Osteocyte (in vitro differentiated cells): ENCODE measurements at regions not wholly inside any gene's neighbourhood (a gene's known extent, or its start where the extent isn't known, plus 50 kb on each side); places are given as distances from the start of the nearest gene placed in this dataset.

Source experiments
- DNase-seq: peaks from one replicate; pipeline ENCODE4 v3.0.0; 2021; ENCODE audit warnings: mixed read lengths; ENCODE audit not compliant: unreplicated experiment; ENCODE audit errors: extremely low spot score
- H3K27ac Mint-ChIP-seq: one replicate; pipeline ENCODE4 v1.8.0; 2021; ENCODE audit warnings: mild to moderate bottlenecking, mixed read lengths; ENCODE audit not compliant: unreplicated experiment
- H3K27me3 Mint-ChIP-seq: one replicate; pipeline ENCODE4 v1.8.0; 2021; ENCODE audit warnings: mixed read lengths; ENCODE audit not compliant: unreplicated experiment
- H3K36me3 Mint-ChIP-seq: one replicate; pipeline ENCODE4 v1.8.0; 2021; ENCODE audit warnings: mixed read lengths; ENCODE audit not compliant: unreplicated experiment
- H3K4me1 Mint-ChIP-seq: one replicate; pipeline ENCODE4 v1.8.0; 2021; ENCODE audit warnings: mixed read lengths; ENCODE audit not compliant: unreplicated experiment
- H3K4me3 Mint-ChIP-seq: one replicate; pipeline ENCODE4 v1.8.0; 2021; ENCODE audit warnings: mild to moderate bottlenecking, moderate library complexity, mixed read lengths; ENCODE audit not compliant: unreplicated experiment
- H3K9me3 Mint-ChIP-seq: one replicate; pipeline ENCODE4 v1.8.0; 2021; ENCODE audit warnings: mixed read lengths; ENCODE audit not compliant: unreplicated experiment
- TF ChIP-seq, protein P1 (sequence below): fragments of 200-600 bp; sonication (generic); IDR thresholded peaks from 2 replicates; pipeline ENCODE4 v1.5.0; 2021; ENCODE audit warnings: antibody characterized with exemption, mild to moderate bottlenecking, moderate library complexity

DNA sequence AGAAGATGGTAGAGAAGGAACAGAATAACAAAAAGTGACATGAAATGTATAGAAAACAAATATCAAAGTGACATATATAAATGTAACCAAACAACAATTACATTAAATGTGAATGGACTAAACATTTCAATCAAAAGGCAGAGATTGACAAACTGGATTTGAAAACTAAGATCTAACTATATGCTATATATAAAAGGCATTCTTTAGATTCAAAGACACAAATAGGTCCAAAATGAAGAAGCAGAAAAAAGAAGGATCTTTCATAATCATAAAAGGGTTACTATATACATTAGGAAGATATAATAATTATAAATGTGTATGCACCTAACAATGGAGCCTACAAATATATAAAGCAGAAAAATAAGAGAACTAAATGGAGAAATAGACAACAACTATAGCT, 183.7 kb downstream of the METTL4 start:
- Mint-ChIP-seq H3K4me3 (no peak overlapping the region), H3K9me3 (peaks cover 4% of the 10 kb centered on the region), H3K27ac (no peak overlapping the region), H3K36me3 (no peaks in the 10 kb centered on the region), H3K27me3 (peaks cover 3% of the 10 kb centered on the region), H3K4me1 (no peaks in the 10 kb centered on the region)
- no peak for DNase-seq
- TF ChIP-seq, protein P1, sequence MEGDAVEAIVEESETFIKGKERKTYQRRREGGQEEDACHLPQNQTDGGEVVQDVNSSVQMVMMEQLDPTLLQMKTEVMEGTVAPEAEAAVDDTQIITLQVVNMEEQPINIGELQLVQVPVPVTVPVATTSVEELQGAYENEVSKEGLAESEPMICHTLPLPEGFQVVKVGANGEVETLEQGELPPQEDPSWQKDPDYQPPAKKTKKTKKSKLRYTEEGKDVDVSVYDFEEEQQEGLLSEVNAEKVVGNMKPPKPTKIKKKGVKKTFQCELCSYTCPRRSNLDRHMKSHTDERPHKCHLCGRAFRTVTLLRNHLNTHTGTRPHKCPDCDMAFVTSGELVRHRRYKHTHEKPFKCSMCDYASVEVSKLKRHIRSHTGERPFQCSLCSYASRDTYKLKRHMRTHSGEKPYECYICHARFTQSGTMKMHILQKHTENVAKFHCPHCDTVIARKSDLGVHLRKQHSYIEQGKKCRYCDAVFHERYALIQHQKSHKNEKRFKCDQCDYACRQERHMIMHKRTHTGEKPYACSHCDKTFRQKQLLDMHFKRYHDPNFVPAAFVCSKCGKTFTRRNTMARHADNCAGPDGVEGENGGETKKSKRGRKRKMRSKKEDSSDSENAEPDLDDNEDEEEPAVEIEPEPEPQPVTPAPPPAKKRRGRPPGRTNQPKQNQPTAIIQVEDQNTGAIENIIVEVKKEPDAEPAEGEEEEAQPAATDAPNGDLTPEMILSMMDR = no peak

GRCh38 chr18:2390158-2390557, 181.1 kb downstream of the METTL4 start:
- peaks cover 4% of the 10 kb centered on the region for H3K27me3 Mint-ChIP-seq
- TF ChIP-seq, protein P1 = no peak
- no peak overlapping the region for H3K27ac Mint-ChIP-seq
- DNase-seq = no peak
- peaks cover 4% of the 10 kb centered on the region for H3K9me3 Mint-ChIP-seq
- H3K36me3 Mint-ChIP-seq = no peaks in the 10 kb centered on the region
- H3K4me3 Mint-ChIP-seq = no peak overlapping the region
- peaks cover 1% of the 10 kb centered on the region for H3K4me1 Mint-ChIP-seq

GRCh38 chr18:2391470-2391869, 179.8 kb downstream of the METTL4 start:
- no peaks in the 10 kb centered on the region for H3K36me3 Mint-ChIP-seq

DNA sequence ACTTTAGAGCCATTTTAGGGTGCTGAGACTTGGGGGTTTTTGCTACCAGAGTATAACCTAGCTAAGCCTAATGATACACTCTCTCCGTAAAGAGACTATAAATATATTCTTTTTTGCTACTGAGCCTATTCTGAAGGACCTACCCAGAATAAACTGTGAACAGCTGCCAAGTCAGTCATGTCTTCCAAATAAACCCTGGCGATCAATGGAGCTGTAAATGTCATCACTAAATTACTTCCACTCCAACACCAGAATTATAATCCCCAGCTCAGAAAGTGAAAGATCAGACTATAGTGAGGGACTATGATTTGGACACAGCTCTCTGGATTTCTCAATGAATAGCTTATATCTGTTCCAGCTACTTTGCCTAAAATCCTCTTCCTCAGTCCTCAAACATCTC, 178.9 kb downstream of the METTL4 start:
- Mint-ChIP-seq H3K4me1 (peaks cover 11% of the 10 kb centered on the region), H3K9me3 (no peaks in the 10 kb centered on the region), H3K27ac (no peak overlapping the region), H3K27me3 (peaks cover 4% of the 10 kb centered on the region), H3K4me3 (no peak overlapping the region), H3K36me3 (no peaks in the 10 kb centered on the region)
- DNase-seq = no peak
- TF ChIP-seq, protein P1 = no peak

More at GRCh38 chr18:2391470-2391869, 179.8 kb downstream of the METTL4 start:
- no peak for DNase-seq
- TF ChIP-seq, protein P1 = no peak
- Mint-ChIP-seq H3K27me3 (peaks cover 4% of the 10 kb centered on the region), H3K4me1 (peaks cover 11% of the 10 kb centered on the region), H3K4me3 (no peak overlapping the region), H3K27ac (no peak overlapping the region), H3K9me3 (peaks cover 4% of the 10 kb centered on the region)

DNA sequence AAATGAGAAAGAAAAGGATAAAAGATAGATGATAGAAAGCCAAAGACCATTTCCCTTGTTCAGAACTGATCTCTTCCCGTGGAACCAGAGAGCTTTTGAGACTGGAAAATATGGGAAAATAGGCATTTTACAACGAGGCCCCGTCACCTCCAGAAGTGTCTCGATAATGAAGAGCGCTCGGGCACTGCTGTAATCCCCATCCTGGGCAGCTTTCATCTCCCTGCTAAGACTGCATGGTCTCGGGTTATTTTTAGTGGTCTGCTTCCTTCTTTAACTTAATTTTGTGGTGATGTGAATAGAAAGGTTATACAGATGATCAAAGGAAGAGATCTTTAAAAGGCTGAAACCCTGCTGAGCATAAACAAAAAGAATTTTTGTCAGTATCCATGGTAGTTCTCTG, 176.6 kb downstream of the METTL4 start:
- H3K27me3 Mint-ChIP-seq = peaks cover 4% of the 10 kb centered on the region
- no peaks in the 10 kb centered on the region for H3K36me3 Mint-ChIP-seq
- no peak overlapping the region for H3K27ac Mint-ChIP-seq
- no peak for DNase-seq
- H3K9me3 Mint-ChIP-seq = no peaks in the 10 kb centered on the region
- H3K4me1 Mint-ChIP-seq = peaks cover 11% of the 10 kb centered on the region
- H3K4me3 Mint-ChIP-seq = no peak overlapping the region
- TF ChIP-seq, protein P1 = no peak
